H1 (cell line): ENCODE measurements at regions not wholly inside any gene's neighbourhood (a gene's known extent, or its start where the extent isn't known, plus 50 kb on each side); places are given as distances from the start of the nearest gene placed in this dataset.

Source experiments
- CTCF ChIA-PET: fragments of 300-600 bp; sonication (Branson Sonifier 250); formaldehyde crosslinking; loops from one replicate; lab custom pipeline; 2021; ENCODE audit not compliant: partially characterized antibody; lab: Charles Lee
- POLR2A ChIA-PET: fragments of 300-600 bp; sonication (Branson Sonifier 250); formaldehyde crosslinking; loops from one replicate; lab custom pipeline; 2021; ENCODE audit warnings: inconsistent platforms; ENCODE audit not compliant: partially characterized antibody; lab: Charles Lee
- DNase-seq, 2 experiments: peaks; one replicate each; pipeline versions ENCODE4 v3.0.0 to v3.0.0-alpha.2; 2010 to 2022; ENCODE audit warnings: low spot score in 2 of 2, low read depth in 1 of 2, mixed read lengths in 1 of 2
- FAIRE-seq: peaks from 2 replicates; lab custom pipeline; 2011; peaks lifted over from hg19 to GRCh38; lab: Jason Lieb, UNC
- H2AFZ ChIP-seq: 2 replicates; pipeline ENCODE4 v1.8.1; 2012; ENCODE audit warnings: low read length, inconsistent platforms
- H2AK5ac ChIP-seq: 2 replicates; pipeline ENCODE4 v1.6.1; 2013; ENCODE audit warnings: low read depth, low read length
- H2BK120ac ChIP-seq: replicated peaks from 2 replicates; pipeline ENCODE3; 2013; ENCODE audit warnings: low read depth, low read length, inconsistent platforms
- H2BK12ac ChIP-seq: 2 replicates; pipeline ENCODE4 v1.6.1; 2013; ENCODE audit warnings: low read depth, low read length
- H2BK15ac ChIP-seq: 2 replicates; pipeline ENCODE4 v1.6.1; 2013; ENCODE audit warnings: low read length
- H2BK20ac ChIP-seq: 2 replicates; pipeline ENCODE4 v1.6.1; 2013; ENCODE audit warnings: low read length
- H2BK5ac ChIP-seq: 2 replicates; pipeline ENCODE4 v1.6.1; 2013; ENCODE audit warnings: low read depth, low read length
- H3K14ac ChIP-seq: 2 replicates; pipeline ENCODE4 v1.6.1; 2013; ENCODE audit warnings: inconsistent platforms; ENCODE audit not compliant: insufficient read length
- H3K18ac ChIP-seq: 2 replicates; pipeline ENCODE4 v1.6.1; 2013; ENCODE audit warnings: low read length; ENCODE audit errors: extremely low read depth
- H3K23ac ChIP-seq: 2 replicates; pipeline ENCODE4 v1.6.1; 2013; ENCODE audit warnings: inconsistent platforms; ENCODE audit not compliant: insufficient read length
- H3K23me2 ChIP-seq: 2 replicates; pipeline ENCODE4 v1.6.1; 2013; ENCODE audit warnings: low read depth, low read length
- H3K27ac ChIP-seq: 2 replicates; pipeline ENCODE4 v1.6.1; 2011; ENCODE audit warnings: low read depth, low read length, inconsistent platforms
- H3K27me3 ChIP-seq, 4 experiments: replicated peaks in 1 of 4; 1 replicate in 1 of 4; 2 replicates in 3 of 4; pipeline versions ENCODE4 v1.6.1 to v1.8.1; 2011 to 2013; ENCODE audit warnings: low read length in 3 of 4, mild to moderate bottlenecking in 3 of 4, inconsistent platforms in 2 of 4, mixed read lengths in 2 of 4, moderate library complexity in 1 of 4; ENCODE audit not compliant: control insufficient read depth in 3 of 4, insufficient read depth in 3 of 4; ENCODE audit errors: extremely low read depth in 1 of 4
- H3K36me3 ChIP-seq, 4 experiments: 2 replicates each; pipeline versions ENCODE4 v1.6.1 to v1.8.1; 2011 to 2013; ENCODE audit warnings: mild to moderate bottlenecking in 4 of 4, low read length in 3 of 4, moderate library complexity in 2 of 4, control low read depth in 1 of 4, inconsistent platforms in 1 of 4; ENCODE audit not compliant: insufficient read depth in 4 of 4, control insufficient read depth in 2 of 4
- H3K4ac ChIP-seq: replicated peaks from 2 replicates; pipeline ENCODE3; 2013; ENCODE audit warnings: low read length, low read depth, mixed read lengths, inconsistent platforms; ENCODE audit not compliant: insufficient read length
- H3K4me1 ChIP-seq, 4 experiments: replicated peaks in 1 of 4; 1 replicate in 1 of 4; 2 replicates in 3 of 4; pipeline versions ENCODE4 v1.6.1 to v1.8.1; 2011 to 2013; ENCODE audit warnings: low read length in 3 of 4, inconsistent platforms in 2 of 4, mixed read lengths in 1 of 4; ENCODE audit not compliant: insufficient read depth in 4 of 4, control insufficient read depth in 3 of 4
- H3K4me2 ChIP-seq, 2 experiments: 2 replicates each; pipeline versions ENCODE4 v1.6.1 to v1.8.1; 2011 to 2013; ENCODE audit warnings: low read depth in 2 of 2, low read length in 2 of 2, control low read depth in 1 of 2, inconsistent platforms in 1 of 2, mild to moderate bottlenecking in 1 of 2; ENCODE audit not compliant: insufficient read depth in 1 of 2
- H3K4me3 ChIP-seq, 4 experiments: fragments of 200-600, 300-600 bp in 1 of 4; sonication (generic), shearing (Covaris generic), sonication (Bioruptor Twin) in 1 of 4; 2 replicates each; pipeline versions ENCODE4 v1.5.1 to v1.8.1; 2011 to 2016; ENCODE audit warnings: low read length in 4 of 4, low read depth in 3 of 4, control low read depth in 2 of 4, inconsistent platforms in 2 of 4, mild to moderate bottlenecking in 2 of 4, mixed read lengths in 1 of 4, moderate library complexity in 1 of 4; ENCODE audit not compliant: insufficient read depth in 2 of 4; ENCODE audit errors: extremely low read depth in 1 of 4
- H3K56ac ChIP-seq: replicated peaks from 2 replicates; pipeline ENCODE3; 2013; ENCODE audit warnings: low read depth, mild to moderate bottlenecking, mixed read lengths, low read length, inconsistent platforms; ENCODE audit not compliant: insufficient read length
- H3K79me1 ChIP-seq: 2 replicates; pipeline ENCODE4 v1.6.1; 2013; ENCODE audit warnings: low read depth, low read length, control low read depth
- H3K79me2 ChIP-seq, 2 experiments: 2 replicates each; pipeline versions ENCODE4 v1.6.1 to v1.8.1; 2012 to 2013; ENCODE audit warnings: low read length in 2 of 2, mild to moderate bottlenecking in 2 of 2, inconsistent platforms in 1 of 2; ENCODE audit not compliant: insufficient read depth in 2 of 2, control insufficient read depth in 1 of 2
- H3K9ac ChIP-seq, 4 experiments: replicated peaks in 1 of 4; 1 replicate in 1 of 4; 2 replicates in 3 of 4; pipeline versions ENCODE4 v1.6.1 to v1.8.1; 2011 to 2013; ENCODE audit warnings: low read depth in 3 of 4, low read length in 3 of 4, control low read depth in 2 of 4, mild to moderate bottlenecking in 2 of 4, moderate library complexity in 2 of 4, inconsistent platforms in 1 of 4; ENCODE audit errors: extremely low read depth in 1 of 4
- H3K9me3 ChIP-seq, 2 experiments: 2 replicates each; pipeline versions ENCODE4 v1.6.1 to v1.8.1; 2012 to 2013; ENCODE audit warnings: mild to moderate bottlenecking in 2 of 2, moderate library complexity in 2 of 2, control low read depth in 1 of 2, inconsistent platforms in 1 of 2, low read depth in 1 of 2, low read length in 1 of 2, mixed read lengths in 1 of 2; ENCODE audit not compliant: insufficient read depth in 2 of 2
- H4K20me1 ChIP-seq, 2 experiments: replicated peaks in 1 of 2; 2 replicates each; pipeline versions ENCODE3 to v1.8.1; 2011 to 2013; ENCODE audit warnings: inconsistent platforms in 2 of 2, low read length in 2 of 2, mild to moderate bottlenecking in 1 of 2; ENCODE audit not compliant: insufficient read depth in 2 of 2, control insufficient read depth in 1 of 2
- H4K5ac ChIP-seq: 2 replicates; pipeline ENCODE4 v1.6.1; 2013; ENCODE audit warnings: low read length, low read depth, mixed read lengths, inconsistent platforms; ENCODE audit not compliant: insufficient read length
- H4K8ac ChIP-seq: 2 replicates; pipeline ENCODE4 v1.8.0; 2013; ENCODE audit warnings: mild to moderate bottlenecking, moderate library complexity, low read length, inconsistent platforms; ENCODE audit not compliant: insufficient read depth; ENCODE audit errors: extremely low read depth
- H4K91ac ChIP-seq: replicated peaks from 2 replicates; pipeline ENCODE3; 2013; ENCODE audit warnings: low read length, mixed read lengths, inconsistent platforms; ENCODE audit not compliant: insufficient read length
- BACH1 ChIP-seq: IDR thresholded peaks from 2 replicates; pipeline ENCODE4 v1.6.1; 2012; ENCODE audit warnings: low read length, improper control_type of control experiment
- EZH2 ChIP-seq: fragments of 200-600 bp; sonication (generic); IDR thresholded peaks from 2 replicates; pipeline ENCODE4 v1.7.1; 2012; ENCODE audit warnings: low read depth, mild to moderate bottlenecking, moderate library complexity, low read length, inconsistent platforms; ENCODE audit not compliant: severe bottlenecking
- MAFK ChIP-seq: IDR thresholded peaks from 2 replicates; pipeline ENCODE4 v1.6.1; 2012; ENCODE audit warnings: low read depth, mild to moderate bottlenecking, improper control_type of control experiment, low read length
- SAP30 ChIP-seq: fragments of 300-600 bp; sonication (generic); IDR thresholded peaks from 2 replicates; pipeline ENCODE4 v1.7.1; 2012; ENCODE audit warnings: low read length, moderate library complexity, mild to moderate bottlenecking, inconsistent platforms; ENCODE audit not compliant: insufficient read depth, insufficient replicate concordance
- TAF1 ChIP-seq: IDR thresholded peaks from 2 replicates; pipeline ENCODE4 v1.6.1; 2011; ENCODE audit warnings: mild to moderate bottlenecking, low read depth, low read length
- WGBS, 2 experiments: shearing (Covaris generic) in 1 of 2; methylation state at CpG; one replicate each; pipeline versions ENCODE4 v1.1.6 to v1.1.7; 2013 to 2015; ENCODE audit warnings: low lambda C conversion rate in 2 of 2, mixed read lengths in 2 of 2, inconsistent platforms in 1 of 2, low coverage in 1 of 2, missing lambda C conversion rate in 1 of 2; ENCODE audit not compliant: insufficient replicate concordance in 2 of 2, insufficient coverage in 1 of 2, insufficient read length in 1 of 2; ENCODE audit errors: extremely low coverage in 1 of 2, missing lambda C conversion rate in 1 of 2; 5-methylcytosine and 5-hydroxymethylcytosine counted together

DNA sequence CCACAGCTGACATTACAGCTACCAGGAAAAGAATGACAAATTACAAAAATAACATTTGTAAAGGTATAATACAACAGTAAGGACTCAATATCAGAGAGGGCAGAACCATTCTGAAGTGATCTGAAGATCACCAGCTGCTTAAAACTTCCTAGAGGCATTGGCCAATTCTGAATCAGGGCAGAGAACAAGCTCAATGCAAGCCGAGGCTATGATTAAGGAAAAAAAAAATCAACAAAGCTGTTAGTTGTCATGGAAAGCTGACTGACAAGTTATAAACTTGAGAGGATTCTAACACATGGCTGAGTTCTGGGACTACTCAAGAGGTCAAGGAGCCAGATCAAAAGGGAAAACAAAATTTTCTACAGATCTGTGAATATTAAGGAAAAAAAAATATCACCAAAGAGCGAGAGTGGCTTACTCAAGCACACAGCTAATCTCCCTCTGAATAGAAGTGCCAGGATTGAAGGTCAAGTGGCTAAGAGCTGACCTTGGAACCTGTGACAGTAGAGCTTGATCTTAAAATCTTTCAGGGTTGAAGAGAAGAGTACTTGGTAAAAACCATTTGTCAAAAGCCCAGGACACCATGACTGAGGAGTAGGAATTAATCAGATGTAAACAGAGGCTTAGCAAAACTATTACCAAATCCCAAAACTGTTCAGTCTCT, 383.4 kb downstream of the USP25 start:
- FAIRE-seq = no peak
- H2BK15ac ChIP-seq = no peak overlapping the region
- H3K9ac ChIP-seq = no peak overlapping the region
- no peaks in the 10 kb centered on the region for H3K79me2 ChIP-seq
- CTCF ChIA-PET = interaction anchor here (0.6 to 1.6 kb wide), 3 partner anchors 19 to 218 kb away, joined by 3 to 4 read pairs (median 3); no protein-coding TSS in a partner anchor
- H3K56ac ChIP-seq = no peak overlapping the region
- H4K5ac ChIP-seq = no peak overlapping the region
- no peak overlapping the region for H3K18ac ChIP-seq
- POLR2A ChIA-PET = no interaction called here
- DNase-seq = no peak
- H3K4ac ChIP-seq = no peak overlapping the region
- no peak overlapping the region for H3K4me2 ChIP-seq
- no peak overlapping the region for H3K23ac ChIP-seq
- H2BK120ac ChIP-seq = no peak overlapping the region
- no peaks in the 10 kb centered on the region for H3K36me3 ChIP-seq
- no peak overlapping the region for H2BK20ac ChIP-seq
- no peaks in the 10 kb centered on the region for H4K20me1 ChIP-seq
- H4K8ac ChIP-seq = no peak overlapping the region
- no peaks in the 10 kb centered on the region for H3K9me3 ChIP-seq
- no peak overlapping the region for H3K27ac ChIP-seq
- H3K79me1 ChIP-seq = no peaks in the 10 kb centered on the region
- no peak overlapping the region for H2BK12ac ChIP-seq
- H2AK5ac ChIP-seq = no peak overlapping the region
- no peaks in the 10 kb centered on the region for H3K27me3 ChIP-seq
- H3K23me2 ChIP-seq = no peaks in the 10 kb centered on the region
- no peak overlapping the region for H4K91ac ChIP-seq
- H2BK5ac ChIP-seq = no peak overlapping the region
- no peak overlapping the region for H3K14ac ChIP-seq
- H2AFZ ChIP-seq = no peak overlapping the region; the same call in 1 of the 2 replicates
- no peak overlapping the region for H3K4me3 ChIP-seq
- 79% methylated on average over 2 of the region's 2 CpGs; no CpG with 5 or more reads in 1 of the 2 experiments for WGBS, 2 experiments
- H3K4me1 ChIP-seq = no peaks in the 10 kb centered on the region
- TF ChIP-seq EZH2 (no peak), BACH1 (no peak), MAFK (no peak), SAP30 (no peak), TAF1 (no peak)
